Lower leg skin (tissue), 4 donors: ENCODE measurements at regions not wholly inside any gene's neighbourhood (a gene's known extent, or its start where the extent isn't known, plus 50 kb on each side); places are given as distances from the start of the nearest gene placed in this dataset.
A peak's percentile ranks its signal among the peaks of the same experiment; 100 is the strongest.

Experiments
- DNase-seq, 2 donors: peaks; one replicate each; pipeline ENCODE4 v3.0.0-alpha.2; 2019; ENCODE audit warnings: low spot score in 2 of 2
- H3K4me3 ChIP-seq: fragments of 200-600 bp; sonication (generic); 2 replicates; pipeline ENCODE4 v1.5.1; 2017; ENCODE audit warnings: mild to moderate bottlenecking, low read depth; ENCODE audit not compliant: poor library complexity, severe bottlenecking
- CTCF ChIP-seq, 3 donors: fragments of 450-650 bp; IDR thresholded peaks; one replicate each; pipeline ENCODE4 v1.5.1; 2016; ENCODE audit warnings: antibody characterized with exemption in 3 of 3, mild to moderate bottlenecking in 3 of 3, moderate library complexity in 2 of 3
- POLR2A ChIP-seq, 2 donors: fragments of 450-650 bp; IDR thresholded peaks; one replicate each; pipeline ENCODE4 v1.6.1; 2016 to 2017; ENCODE audit warnings: antibody characterized with exemption in 2 of 2, mild to moderate bottlenecking in 1 of 2, moderate library complexity in 1 of 2
- WGBS, 2 donors: methylation state at CpG; one replicate each; pipeline ENCODE4 v1.1.5; 2018; 5-methylcytosine and 5-hydroxymethylcytosine counted together
- intact Hi-C: fragments of 100-400 bp; cut with DNase I; formaldehyde crosslinking; loops from one replicate; pipeline ENCODE4 v1.15.0; 2023; ENCODE audit warnings: low total_unique reads

GRCh38 chr5:82397741-82398320 lies 119.7 kb upstream of the RPS23 start:
- TF ChIP-seq POLR2A (IDR thresholded peaks at IDR 0.05) (no peak), CTCF (IDR thresholded peaks at IDR 0.05) (no peak)
- DNase-seq, result no peak
- no peak overlapping the region for H3K4me3 ChIP-seq
- intact Hi-C loops, result no loop called here
- 95 to 98% methylated on average over 3 of the region's 3 CpGs for WGBS, 2 donors

GRCh38 chr5:82396871-82397514 lies 118.8 kb upstream of the RPS23 start:
- intact Hi-C loops, result no loop called here
- peak; percentile 64 to 93 for DNase-seq
- H3K4me3 ChIP-seq, result no peak overlapping the region
- TF ChIP-seq CTCF (IDR thresholded peaks at IDR 0.05), result no peak
- no peak for TF ChIP-seq POLR2A (IDR thresholded peaks at IDR 0.05)
- WGBS, 2 donors, result 35 to 38% methylated on average over 11 of the region's 11 CpGs

GRCh38 chr5:82396396-82396795 lies 118.2 kb upstream of the RPS23 start:
- WGBS, 2 donors, result 77 to 79% methylated on average over 2 of the region's 2 CpGs
- TF ChIP-seq POLR2A (IDR thresholded peaks at IDR 0.05), result no peak
- no peak for TF ChIP-seq CTCF (IDR thresholded peaks at IDR 0.05)
- intact Hi-C loops, result no loop called here
- no peak for DNase-seq
- H3K4me3 ChIP-seq, result no peak overlapping the region

GRCh38 chr5:82393951-82394350 lies 115.8 kb upstream of the RPS23 start:
- no peak for DNase-seq
- H3K4me3 ChIP-seq, result no peak overlapping the region
- intact Hi-C loops, result no loop called here
- TF ChIP-seq CTCF (IDR thresholded peaks at IDR 0.05) (no peak), POLR2A (IDR thresholded peaks at IDR 0.05) (no peak)
- WGBS, 2 donors, result 85 to 87% methylated on average over 3 of the region's 3 CpGs

GRCh38 chr5:82390088-82390487 lies 111.9 kb upstream of the RPS23 start:
- TF ChIP-seq POLR2A (IDR thresholded peaks at IDR 0.05) (no peak), CTCF (IDR thresholded peaks at IDR 0.05) (no peak)
- H3K4me3 ChIP-seq, result no peak overlapping the region
- WGBS, 2 donors, result 94 to 96% methylated on average over 3 of the region's 3 CpGs
- intact Hi-C loops, result no loop called here
- DNase-seq, result no peak

GRCh38 chr5:82389347-82389746 lies 111.2 kb upstream of the RPS23 start:
- whole genome bisulfite sequencing, 2 donors, result 87 to 88% methylated on average over 2 of the region's 2 CpGs
- H3K4me3 ChIP-seq, result no peak overlapping the region
- no peak for DNase-seq
- intact Hi-C loops, result no loop called here
- TF ChIP-seq CTCF (IDR thresholded peaks at IDR 0.05), result no peak
- no peak for TF ChIP-seq POLR2A (IDR thresholded peaks at IDR 0.05)
